ENCODE measurements at regions not wholly inside any gene's neighbourhood (a gene's known extent, or its start where the extent isn't known, plus 50 kb on each side); places are given as distances from the start of the nearest gene placed in this dataset.

GRCh38 chr6:132971676-132972075 is 157.3 kb downstream of the RPS12 start:
- no peak for TF ChIP-seq CTCF (conservative IDR thresholded peaks at IDR 0.05; ENCODE audit: low read length)
- no peak for TF ChIP-seq EZH2phosphoT487 (IDR thresholded peaks at IDR 0.05; ENCODE audit: borderline replicate concordance)

All from Loucy (cell line).